A204.1 (cell line): ENCODE measurements at regions not wholly inside any gene's neighbourhood (a gene's known extent, or its start where the extent isn't known, plus 50 kb on each side); places are given as distances from the start of the nearest gene placed in this dataset.
"Not testable (repeated sequence)": the region's sequence is repeated elsewhere in the genome, so short reads cannot be mapped to it uniquely, and the experiment has no call there.

Experiments
- FAIRE-seq: peaks from 2 replicates; lab custom pipeline; 2012; peaks lifted over from hg19 to GRCh38; lab: Jason Lieb, UNC

GRCh38 chr2:142649581-142649980, 227.9 kb upstream of the KYNU start:
- FAIRE-seq = no peak

GRCh38 chr2:142642650-142643049, 234.8 kb upstream of the KYNU start:
- FAIRE-seq = no peak

GRCh38 chr2:142629193-142629592, 248.3 kb upstream of the KYNU start:
- no peak for FAIRE-seq

GRCh38 chr2:142621287-142621686, 256.2 kb upstream of the KYNU start:
- no peak for FAIRE-seq

- no peak for FAIRE-seq
Measured at GRCh38 chr2:142617461-142617860, 260.0 kb upstream of the KYNU start.

GRCh38 chr2:142615876-142616275, 261.6 kb upstream of the KYNU start:
- no peak for FAIRE-seq

GRCh38 chr2:142613193-142613592, 264.3 kb upstream of the KYNU start:
- FAIRE-seq = not testable (repeated sequence)

- FAIRE-seq = no peak
Measured at GRCh38 chr2:142605421-142605820, 272.0 kb upstream of the KYNU start.

GRCh38 chr2:142603759-142604158, 273.7 kb upstream of the KYNU start:
- peak; percentile 78 for FAIRE-seq

GRCh38 chr2:142602418-142602989, 275.0 kb upstream of the KYNU start:
- FAIRE-seq = no peak

- no peak for FAIRE-seq
Measured at GRCh38 chr2:142601794-142602193, 275.7 kb upstream of the KYNU start.

GRCh38 chr2:142599504-142599903, 278.0 kb upstream of the KYNU start:
- no peak for FAIRE-seq

- no peak for FAIRE-seq
Measured at GRCh38 chr2:142598846-142599245, 278.6 kb upstream of the KYNU start.

- FAIRE-seq = no peak
Measured at GRCh38 chr2:142596334-142597088, 281.0 kb upstream of the KYNU start.

GRCh38 chr2:142594935-142595334, 282.5 kb upstream of the KYNU start:
- FAIRE-seq = no peak

- FAIRE-seq = no peak
Measured at GRCh38 chr2:142592171-142592570, 285.3 kb upstream of the KYNU start.

GRCh38 chr2:142591420-142591819, 286.0 kb upstream of the KYNU start:
- FAIRE-seq = no peak

- no peak for FAIRE-seq
Measured at GRCh38 chr2:142588269-142588668, 289.2 kb upstream of the KYNU start.

- FAIRE-seq = no peak
Measured at GRCh38 chr2:142586693-142587580, 290.5 kb upstream of the KYNU start.

GRCh38 chr2:142585785-142586184, 291.7 kb upstream of the KYNU start:
- no peak for FAIRE-seq

GRCh38 chr2:142582317-142582716, 295.1 kb upstream of the KYNU start:
- FAIRE-seq = no peak

GRCh38 chr2:142581491-142581890, 296.0 kb upstream of the KYNU start:
- no peak for FAIRE-seq

- FAIRE-seq = no peak
Measured at GRCh38 chr2:142580691-142581090, 296.8 kb upstream of the KYNU start.
